ENCODE measurements at regions not wholly inside any gene's neighbourhood (a gene's known extent, or its start where the extent isn't known, plus 50 kb on each side); places are given as distances from the start of the nearest gene placed in this dataset.

DNA sequence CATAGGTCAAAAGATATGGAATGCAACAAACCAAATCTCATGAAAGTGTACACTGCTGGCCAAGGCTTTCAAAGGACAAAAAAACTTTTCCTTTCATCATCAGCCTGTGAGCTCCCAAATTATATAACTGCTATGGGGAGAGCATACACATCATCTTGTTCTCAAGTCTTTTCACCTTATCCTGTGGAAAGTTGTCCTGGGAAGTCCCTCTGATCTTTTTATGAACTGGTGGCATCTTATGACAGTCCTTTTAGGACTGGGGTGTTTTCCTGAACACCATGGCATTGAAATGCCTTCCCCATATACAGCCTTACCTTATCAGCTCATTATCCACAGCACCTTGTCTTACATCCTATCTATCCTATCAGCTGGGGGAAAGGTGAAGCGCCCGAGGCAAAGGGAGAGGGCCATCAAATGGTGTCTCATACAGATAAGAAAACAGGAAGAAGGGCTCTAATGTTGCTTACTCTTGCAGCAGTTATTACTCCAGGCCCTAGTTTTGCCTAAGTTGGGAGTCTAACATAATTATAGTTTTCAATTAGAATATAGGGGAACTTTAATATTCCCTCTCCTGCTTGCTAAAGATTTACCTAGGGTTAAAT lies 61.5 kb upstream of the GOLIM4 start:
- TF ChIP-seq, protein P1, sequence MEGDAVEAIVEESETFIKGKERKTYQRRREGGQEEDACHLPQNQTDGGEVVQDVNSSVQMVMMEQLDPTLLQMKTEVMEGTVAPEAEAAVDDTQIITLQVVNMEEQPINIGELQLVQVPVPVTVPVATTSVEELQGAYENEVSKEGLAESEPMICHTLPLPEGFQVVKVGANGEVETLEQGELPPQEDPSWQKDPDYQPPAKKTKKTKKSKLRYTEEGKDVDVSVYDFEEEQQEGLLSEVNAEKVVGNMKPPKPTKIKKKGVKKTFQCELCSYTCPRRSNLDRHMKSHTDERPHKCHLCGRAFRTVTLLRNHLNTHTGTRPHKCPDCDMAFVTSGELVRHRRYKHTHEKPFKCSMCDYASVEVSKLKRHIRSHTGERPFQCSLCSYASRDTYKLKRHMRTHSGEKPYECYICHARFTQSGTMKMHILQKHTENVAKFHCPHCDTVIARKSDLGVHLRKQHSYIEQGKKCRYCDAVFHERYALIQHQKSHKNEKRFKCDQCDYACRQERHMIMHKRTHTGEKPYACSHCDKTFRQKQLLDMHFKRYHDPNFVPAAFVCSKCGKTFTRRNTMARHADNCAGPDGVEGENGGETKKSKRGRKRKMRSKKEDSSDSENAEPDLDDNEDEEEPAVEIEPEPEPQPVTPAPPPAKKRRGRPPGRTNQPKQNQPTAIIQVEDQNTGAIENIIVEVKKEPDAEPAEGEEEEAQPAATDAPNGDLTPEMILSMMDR (IDR thresholded peaks at IDR 0.05) = no peak
- TF ChIP-seq, protein P2, sequence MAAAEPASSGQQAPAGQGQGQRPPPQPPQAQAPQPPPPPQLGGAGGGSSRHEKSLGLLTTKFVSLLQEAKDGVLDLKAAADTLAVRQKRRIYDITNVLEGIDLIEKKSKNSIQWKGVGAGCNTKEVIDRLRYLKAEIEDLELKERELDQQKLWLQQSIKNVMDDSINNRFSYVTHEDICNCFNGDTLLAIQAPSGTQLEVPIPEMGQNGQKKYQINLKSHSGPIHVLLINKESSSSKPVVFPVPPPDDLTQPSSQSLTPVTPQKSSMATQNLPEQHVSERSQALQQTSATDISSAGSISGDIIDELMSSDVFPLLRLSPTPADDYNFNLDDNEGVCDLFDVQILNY (CRISPR knock-in tag; IDR thresholded peaks at IDR 0.05) = no peak
- TF ChIP-seq, protein P3, sequence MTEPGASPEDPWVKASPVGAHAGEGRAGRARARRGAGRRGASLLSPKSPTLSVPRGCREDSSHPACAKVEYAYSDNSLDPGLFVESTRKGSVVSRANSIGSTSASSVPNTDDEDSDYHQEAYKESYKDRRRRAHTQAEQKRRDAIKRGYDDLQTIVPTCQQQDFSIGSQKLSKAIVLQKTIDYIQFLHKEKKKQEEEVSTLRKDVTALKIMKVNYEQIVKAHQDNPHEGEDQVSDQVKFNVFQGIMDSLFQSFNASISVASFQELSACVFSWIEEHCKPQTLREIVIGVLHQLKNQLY (CRISPR knock-in tag; IDR thresholded peaks at IDR 0.05) = no peak
- TF ChIP-seq, protein P4, sequence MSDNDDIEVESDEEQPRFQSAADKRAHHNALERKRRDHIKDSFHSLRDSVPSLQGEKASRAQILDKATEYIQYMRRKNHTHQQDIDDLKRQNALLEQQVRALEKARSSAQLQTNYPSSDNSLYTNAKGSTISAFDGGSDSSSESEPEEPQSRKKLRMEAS (CRISPR knock-in tag; IDR thresholded peaks at IDR 0.05) = no peak
- TF ChIP-seq, protein P5, sequence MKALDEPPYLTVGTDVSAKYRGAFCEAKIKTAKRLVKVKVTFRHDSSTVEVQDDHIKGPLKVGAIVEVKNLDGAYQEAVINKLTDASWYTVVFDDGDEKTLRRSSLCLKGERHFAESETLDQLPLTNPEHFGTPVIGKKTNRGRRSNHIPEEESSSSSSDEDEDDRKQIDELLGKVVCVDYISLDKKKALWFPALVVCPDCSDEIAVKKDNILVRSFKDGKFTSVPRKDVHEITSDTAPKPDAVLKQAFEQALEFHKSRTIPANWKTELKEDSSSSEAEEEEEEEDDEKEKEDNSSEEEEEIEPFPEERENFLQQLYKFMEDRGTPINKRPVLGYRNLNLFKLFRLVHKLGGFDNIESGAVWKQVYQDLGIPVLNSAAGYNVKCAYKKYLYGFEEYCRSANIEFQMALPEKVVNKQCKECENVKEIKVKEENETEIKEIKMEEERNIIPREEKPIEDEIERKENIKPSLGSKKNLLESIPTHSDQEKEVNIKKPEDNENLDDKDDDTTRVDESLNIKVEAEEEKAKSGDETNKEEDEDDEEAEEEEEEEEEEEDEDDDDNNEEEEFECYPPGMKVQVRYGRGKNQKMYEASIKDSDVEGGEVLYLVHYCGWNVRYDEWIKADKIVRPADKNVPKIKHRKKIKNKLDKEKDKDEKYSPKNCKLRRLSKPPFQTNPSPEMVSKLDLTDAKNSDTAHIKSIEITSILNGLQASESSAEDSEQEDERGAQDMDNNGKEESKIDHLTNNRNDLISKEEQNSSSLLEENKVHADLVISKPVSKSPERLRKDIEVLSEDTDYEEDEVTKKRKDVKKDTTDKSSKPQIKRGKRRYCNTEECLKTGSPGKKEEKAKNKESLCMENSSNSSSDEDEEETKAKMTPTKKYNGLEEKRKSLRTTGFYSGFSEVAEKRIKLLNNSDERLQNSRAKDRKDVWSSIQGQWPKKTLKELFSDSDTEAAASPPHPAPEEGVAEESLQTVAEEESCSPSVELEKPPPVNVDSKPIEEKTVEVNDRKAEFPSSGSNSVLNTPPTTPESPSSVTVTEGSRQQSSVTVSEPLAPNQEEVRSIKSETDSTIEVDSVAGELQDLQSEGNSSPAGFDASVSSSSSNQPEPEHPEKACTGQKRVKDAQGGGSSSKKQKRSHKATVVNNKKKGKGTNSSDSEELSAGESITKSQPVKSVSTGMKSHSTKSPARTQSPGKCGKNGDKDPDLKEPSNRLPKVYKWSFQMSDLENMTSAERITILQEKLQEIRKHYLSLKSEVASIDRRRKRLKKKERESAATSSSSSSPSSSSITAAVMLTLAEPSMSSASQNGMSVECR (CRISPR knock-in tag; IDR thresholded peaks at IDR 0.05; ENCODE audit: borderline replicate concordance) = no peak
- TF ChIP-seq ATF1 (CRISPR knock-in tag; IDR thresholded peaks at IDR 0.05) = no peak
- no peak for TF ChIP-seq ZNF232 (CRISPR knock-in tag; IDR thresholded peaks at IDR 0.05)
- TF ChIP-seq TEAD1 (CRISPR knock-in tag; IDR thresholded peaks at IDR 0.05) = no peak
- TF ChIP-seq, protein P6, sequence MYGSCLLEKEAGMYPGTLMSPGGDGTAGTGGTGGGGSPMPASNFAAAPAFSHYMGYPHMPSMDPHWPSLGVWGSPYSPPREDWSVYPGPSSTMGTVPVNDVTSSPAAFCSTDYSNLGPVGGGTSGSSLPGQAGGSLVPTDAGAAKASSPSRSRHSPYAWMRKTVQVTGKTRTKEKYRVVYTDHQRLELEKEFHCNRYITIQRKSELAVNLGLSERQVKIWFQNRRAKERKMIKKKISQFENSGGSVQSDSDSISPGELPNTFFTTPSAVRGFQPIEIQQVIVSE (CRISPR knock-in tag; IDR thresholded peaks at IDR 0.05; ENCODE audit: borderline replicate concordance) = no peak
- no peak for TF ChIP-seq IRF2 (CRISPR knock-in tag; IDR thresholded peaks at IDR 0.05; ENCODE audit: borderline replicate concordance, low read depth)
- no peak for TF ChIP-seq NFE2L1 (CRISPR knock-in tag; IDR thresholded peaks at IDR 0.05)
- no peak for TF ChIP-seq ZNF121 (CRISPR knock-in tag; IDR thresholded peaks at IDR 0.05)
- TF ChIP-seq, protein P7, sequence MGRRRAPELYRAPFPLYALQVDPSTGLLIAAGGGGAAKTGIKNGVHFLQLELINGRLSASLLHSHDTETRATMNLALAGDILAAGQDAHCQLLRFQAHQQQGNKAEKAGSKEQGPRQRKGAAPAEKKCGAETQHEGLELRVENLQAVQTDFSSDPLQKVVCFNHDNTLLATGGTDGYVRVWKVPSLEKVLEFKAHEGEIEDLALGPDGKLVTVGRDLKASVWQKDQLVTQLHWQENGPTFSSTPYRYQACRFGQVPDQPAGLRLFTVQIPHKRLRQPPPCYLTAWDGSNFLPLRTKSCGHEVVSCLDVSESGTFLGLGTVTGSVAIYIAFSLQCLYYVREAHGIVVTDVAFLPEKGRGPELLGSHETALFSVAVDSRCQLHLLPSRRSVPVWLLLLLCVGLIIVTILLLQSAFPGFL (CRISPR knock-in tag; IDR thresholded peaks at IDR 0.05; ENCODE audit: borderline replicate concordance) = no peak
